HG02981 (cell line): ENCODE measurements at regions not wholly inside any gene's neighbourhood (a gene's known extent, or its start where the extent isn't known, plus 50 kb on each side); places are given as distances from the start of the nearest gene placed in this dataset.
A peak's percentile ranks its signal among the peaks of the same experiment; 100 is the strongest.
"Not testable (repeated sequence)": the region's sequence is repeated elsewhere in the genome, so short reads cannot be mapped to it uniquely, and the experiment has no call there.

Experiments used
- ATAC-seq: cut with Tn5 transposase; IDR thresholded peaks from one replicate; pipeline ENCODE4 v1.9.1; 2021; ENCODE audit warnings: mild to moderate bottlenecking, moderate library complexity; ENCODE audit not compliant: unreplicated experiment

DNA sequence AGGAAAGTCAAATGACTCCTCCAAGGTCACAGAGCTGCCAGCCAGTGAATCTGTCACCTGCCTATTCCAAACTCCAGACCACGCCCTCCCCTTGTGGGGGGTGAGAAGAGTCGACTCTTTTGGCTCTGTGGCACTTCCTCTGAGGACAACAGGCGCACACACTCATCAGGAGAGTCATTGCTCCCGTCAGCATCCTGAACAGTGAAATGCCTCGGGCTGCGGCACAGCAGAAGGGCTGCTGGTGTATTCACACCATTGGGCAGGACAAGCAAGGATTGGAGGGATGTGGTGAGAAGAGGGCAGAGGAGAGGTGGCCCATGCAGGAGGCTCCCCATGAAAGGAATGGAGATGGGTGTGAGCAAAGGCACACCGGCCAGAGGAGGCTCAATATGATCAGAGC, 239.0 kb downstream of the TOMM20 start:
- no peak for ATAC-seq

DNA sequence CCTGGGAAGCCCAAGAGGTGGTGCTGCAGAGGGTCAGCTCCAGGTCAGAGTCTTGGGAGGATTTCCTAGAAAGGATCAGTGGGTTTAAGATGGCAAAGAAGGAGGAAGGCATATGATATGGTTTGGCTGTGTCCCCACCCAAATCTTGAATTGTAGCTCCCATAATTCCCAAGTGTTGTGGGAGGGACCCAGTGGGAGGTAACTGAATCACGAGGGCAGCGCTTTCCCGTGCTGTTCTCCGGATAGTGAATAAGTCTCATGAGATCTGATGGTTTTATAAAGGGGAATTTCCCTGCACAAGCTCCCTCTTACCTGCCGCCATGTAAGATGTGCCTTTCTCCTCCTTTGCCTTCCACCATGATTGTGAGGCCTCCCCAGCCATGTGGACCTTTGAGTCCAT, 240.4 kb downstream of the TOMM20 start:
- not testable (repeated sequence) for ATAC-seq

DNA sequence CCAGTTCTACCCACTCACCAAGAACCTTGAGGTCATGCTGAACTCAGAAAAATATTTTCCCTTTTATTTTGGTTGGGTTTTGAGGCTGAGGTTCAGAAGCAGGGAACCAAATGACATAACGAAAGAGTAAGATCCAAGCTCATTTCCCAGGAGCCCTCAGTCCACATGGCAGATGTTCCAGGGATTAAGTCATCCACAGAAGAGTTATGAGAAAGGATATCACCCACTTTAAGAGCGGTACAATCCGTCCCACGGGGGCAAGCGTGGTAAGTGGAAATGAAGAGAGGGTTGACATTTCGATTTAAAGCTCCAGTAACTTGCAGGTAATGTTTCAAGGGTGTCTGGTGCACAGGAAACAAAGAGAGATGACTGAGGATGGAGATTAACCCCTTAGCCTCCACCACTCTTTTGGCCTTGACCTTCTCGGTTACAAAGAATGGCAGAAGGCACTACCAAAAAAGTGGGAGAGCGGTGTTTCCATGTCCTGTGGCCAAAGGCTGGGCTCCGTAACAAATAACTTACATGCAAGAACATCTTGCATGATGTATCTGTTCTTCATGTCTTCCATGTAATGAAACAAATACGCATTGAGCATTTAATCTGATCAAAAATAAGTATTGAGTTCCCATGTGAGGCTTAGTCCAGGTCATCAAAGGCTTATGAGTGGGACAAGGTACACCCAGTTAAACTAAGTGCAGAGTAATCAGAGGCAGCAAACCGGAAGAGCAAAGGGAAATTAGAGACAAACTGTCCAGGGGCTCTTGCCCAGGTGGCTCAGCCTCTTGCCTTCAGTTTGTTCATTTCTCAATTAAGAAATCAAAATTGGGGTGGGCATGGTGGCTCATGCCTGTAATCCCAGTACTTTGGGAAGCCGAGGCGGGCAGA, 241.4 kb downstream of the TOMM20 start:
- no peak for ATAC-seq

DNA sequence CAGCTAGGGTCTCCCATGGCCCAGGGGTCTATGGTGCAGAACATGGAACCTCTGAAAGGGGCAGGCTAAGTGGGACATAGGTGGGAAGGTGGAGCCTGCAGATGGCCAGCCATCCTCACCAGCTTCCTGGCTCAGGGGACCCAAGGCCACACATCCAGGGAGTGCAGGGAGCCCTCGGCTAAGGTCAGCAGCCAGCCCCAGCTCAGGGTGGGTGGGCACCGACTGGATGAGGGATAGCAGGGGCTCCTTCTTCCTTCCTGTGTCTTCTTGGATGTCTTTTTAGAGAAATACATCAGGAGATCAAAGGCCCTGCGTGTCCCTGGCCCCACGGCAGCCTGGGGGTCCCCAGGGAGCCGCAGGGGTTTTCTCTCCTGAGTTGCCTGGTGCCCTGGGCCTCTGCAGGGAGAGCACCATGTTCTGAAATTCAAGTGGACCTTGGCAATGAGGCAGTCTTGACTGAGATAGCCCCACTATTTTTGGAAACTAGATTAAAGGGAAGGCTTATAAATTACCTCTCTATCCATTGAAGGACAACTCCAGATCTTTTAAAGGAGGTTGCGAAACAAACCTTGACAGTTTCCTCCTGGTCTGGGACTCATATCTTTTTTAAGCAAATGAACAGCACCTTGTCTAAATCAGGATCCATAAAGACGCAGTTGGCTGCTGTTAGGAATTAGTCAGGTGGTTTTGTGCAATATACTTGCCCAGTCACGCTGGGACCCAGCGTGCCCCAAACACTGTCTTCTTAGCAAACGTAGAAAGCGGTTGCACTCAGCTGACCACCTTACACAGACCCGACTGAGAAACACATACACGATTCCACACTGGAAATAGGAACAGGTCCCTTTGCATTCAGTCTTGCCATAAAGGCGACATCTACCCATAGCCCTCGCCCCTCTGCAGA, 242.3 kb downstream of the TOMM20 start:
- ATAC-seq = no peak

DNA sequence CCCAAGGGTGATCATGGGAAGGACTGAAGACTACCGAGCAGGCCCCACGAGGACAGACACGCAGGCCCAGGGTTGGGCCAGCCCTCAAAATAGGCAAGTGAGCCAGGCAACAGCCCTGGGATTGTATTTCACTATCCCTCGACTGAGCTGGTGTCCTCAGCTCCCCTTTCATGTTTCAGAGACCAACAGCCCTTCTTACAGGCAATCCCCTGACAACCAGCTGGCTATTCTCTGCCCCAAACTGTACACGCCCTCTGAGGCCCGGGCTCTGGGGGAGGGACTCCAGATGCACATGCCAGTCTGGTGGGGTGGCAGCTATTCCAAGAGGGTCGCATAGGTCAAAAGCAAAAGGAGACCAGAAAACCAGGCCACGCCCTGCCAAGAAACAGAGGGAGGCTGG, 243.0 kb downstream of the TOMM20 start:
- no peak for ATAC-seq

DNA sequence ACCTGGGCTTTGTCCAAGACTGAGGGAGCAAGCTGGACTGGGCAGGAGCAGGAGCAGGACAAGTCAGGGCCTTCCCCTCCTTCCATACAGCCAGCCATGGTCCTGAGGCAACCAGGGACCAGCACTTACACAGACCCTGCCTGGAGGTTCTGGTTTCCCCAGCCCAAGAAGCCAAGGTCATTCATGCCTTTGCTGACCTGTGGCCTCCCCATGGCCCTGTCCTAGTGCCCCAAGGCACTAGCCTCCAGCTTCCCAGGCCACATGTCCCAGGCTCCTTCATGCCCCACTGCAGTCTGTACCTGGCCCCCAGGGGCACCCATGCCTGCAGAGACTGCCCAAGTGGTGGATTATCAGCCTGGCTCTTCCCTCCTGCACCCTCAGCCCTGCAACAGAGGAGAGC, 243.9 kb downstream of the TOMM20 start:
- no peak for ATAC-seq

DNA sequence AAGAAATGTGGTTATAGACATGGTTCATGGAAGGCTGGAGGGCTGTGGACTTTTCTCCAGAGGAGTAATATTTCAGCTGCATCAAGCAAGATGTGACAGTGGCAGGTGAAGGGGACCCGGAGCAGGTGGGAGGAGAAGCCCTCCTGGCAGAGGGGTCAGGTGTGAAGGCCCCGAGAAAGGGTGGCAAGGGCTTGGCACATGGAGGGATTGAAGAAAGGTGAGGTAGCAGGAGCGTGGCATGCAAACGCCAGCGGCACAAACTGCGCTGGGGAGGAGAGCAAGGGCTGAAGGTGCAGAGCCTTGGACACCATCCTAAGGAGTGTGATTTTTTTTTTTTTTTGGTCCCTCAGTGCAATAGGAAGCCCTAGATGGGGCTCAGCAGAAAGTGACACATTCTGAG, 244.6 kb downstream of the TOMM20 start:
- ATAC-seq = no peak

DNA sequence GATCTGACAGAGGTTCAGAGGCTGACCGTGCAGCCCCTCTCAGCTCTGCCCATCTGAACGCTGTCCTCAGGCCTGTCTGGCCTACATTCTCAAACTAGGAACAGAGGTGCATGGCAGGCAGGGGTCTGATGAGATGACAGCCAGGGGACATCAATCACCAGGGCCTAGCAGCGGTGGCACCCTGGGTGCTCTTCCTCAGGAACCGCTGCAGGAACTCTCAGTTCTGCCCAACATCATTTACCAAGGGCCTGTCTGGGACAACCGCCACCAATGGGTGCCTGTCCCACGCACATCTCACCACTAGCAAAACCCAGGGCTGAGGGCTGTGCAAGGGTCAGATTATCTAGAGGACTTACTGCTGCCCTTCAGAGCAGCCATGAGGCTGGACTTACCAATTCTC, 245.7 kb downstream of the TOMM20 start:
- ATAC-seq = no peak

DNA sequence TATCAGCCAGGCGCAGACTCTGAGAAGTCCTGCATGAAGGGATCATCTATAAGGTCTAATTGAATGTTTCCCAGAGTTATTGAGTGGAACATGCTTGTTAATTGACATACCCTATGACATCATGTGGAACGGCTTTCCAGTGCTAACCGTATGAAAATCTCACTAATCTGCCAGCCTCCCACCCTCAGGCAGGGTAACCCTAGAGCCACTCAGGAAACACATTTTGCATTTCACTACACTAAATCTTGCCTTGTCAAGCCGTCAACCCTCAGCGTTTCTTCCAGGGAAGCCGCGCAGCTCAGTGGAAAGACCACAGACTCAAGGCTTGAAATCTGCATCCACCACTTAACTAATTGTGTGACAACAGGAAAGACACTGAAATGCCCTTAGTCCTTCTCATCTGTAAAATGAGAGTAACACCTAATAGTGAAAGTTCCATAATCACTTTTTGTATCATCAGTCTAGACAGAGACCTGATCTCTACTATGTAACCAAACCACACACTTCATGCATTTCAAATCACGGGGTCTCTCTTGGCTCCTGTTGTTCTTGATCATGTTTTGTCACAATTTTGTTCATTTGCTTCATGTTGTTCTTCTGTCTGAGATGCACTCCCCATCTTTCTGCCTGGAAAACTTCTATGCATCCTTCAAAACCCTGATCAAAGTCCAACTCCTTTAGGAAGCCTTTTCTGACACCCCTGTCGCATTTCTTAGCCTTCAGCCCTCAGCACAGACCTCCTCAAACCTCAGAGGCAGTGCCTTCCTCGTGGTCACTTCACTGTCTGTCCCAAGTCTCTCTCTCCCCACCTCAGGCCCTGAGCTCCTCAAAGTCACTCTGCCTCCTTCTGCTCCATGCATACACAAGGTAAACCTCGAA, 246.5 kb downstream of the TOMM20 start:
- peak; percentile 92 for ATAC-seq

DNA sequence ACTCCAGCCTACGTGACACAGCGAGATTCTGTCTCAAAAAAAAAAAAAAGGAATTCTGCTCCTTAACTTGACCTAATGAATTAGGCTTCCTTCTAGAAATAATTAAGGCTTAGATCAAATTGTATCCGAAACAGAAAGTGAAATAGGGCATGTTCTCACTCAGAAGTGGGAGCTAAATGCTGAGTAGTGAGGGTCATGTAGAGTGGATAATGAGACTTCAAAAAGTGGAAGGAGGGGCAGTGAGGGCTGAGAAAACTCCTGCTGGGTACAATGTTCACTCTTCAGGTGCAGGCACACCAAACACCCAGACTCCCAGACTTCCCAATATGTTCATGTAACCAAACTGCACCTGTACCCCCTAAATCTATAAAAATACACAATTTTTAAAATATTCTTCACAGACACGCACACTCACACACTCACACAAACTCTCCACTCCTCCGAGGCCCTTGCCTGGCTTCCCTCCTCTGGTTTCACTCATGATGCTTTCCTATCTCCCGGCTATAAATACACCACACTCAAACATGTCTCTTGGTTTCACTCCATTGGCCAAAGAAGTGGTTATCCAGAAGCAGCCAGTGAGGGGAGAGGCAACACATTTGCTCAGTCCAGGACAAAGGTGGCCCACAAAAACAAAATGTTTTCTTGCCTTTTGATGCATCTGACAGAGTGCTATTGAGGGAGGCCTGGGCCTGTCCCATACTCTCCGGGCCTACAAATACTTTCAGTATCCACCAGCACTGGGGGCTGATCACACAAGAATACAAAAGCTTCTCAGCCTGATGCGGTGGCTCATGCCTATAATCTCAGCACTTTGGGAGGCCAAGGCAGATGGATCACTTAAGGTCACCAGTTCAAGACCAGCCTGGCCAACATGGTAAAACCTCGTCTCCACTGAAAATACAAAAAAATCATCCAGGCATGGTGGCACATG, 249.2 kb downstream of the TOMM20 start:
- no peak for ATAC-seq

DNA sequence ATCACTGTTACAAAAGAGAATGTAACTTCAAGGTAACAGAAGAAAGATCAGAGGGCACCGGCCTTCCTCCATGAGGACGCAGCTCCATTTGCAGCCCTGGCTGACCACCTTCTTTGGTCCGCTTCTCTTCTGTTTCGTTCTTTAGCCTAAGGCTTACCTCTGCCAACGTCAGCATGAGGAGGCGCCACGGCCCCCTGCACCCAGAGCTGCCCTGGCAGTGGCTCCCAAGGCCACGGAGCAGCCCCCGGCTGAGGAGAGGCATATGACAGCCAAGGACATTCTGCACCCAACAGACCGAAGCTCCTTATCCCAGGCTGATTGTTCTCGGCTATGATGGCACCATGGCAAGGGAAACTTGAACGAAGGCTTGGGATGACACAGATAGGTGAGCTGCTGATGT, 250.3 kb downstream of the TOMM20 start:
- ATAC-seq = no peak

DNA sequence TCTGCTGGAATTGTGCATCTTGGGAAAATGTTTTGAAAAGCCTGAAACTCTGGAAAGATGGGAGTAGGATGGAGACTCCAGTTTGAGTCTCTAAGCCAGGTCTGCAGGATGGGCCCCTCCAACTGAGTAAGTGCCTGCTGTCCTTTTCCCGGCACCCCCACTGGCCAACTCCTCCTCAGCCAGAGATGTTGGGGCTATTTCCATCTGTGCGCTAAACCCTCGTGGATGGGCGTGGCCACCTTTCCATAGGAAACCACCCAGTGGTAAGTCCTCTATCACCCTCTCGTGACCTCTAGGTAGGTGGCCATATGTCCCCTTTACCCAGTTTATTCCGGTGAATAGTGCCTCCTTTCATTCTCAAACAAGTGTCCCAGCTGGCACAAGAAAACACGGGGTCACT, 250.9 kb downstream of the TOMM20 start:
- ATAC-seq = no peak

DNA sequence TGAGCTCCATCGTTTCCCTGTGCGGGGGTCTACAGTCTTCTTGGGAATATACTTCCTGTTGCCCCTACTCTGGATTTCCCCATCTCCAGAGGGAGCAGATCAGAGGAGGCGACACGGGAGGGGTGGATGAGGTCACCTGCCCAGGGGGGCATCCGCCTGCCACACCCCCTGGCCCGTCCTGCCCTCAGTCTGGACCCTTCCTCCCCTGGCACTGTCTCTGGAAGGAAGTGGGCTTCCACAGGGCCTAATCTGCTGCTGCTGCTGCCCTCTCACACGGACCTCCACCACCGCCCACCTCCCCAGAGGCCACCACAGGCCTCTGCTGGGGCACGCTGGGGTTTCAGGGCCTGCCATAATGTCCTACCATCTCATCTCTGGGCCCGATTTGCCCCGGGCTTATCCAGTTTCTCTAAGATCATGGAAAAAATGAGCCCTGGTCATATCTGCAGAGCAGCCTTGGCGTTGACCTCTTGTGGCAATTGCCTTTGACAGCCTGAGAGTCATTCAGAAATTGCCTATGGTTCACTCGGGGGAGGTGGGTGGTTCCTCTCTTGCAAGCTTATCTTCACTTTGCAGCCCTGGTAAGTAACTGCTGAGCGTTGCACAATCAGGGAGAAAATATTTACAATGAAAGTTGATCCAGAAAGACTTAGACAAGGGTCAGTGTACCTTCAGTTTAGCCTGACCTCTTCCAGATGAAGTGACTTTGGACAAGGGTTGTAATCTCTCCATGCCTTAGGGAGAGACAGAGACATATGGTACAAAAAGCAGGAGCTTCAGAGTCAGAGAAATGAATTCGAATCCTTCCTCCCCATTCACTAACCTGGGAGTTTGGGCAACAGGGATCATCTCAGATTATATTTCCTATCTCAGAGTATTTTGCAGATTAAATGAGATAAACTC, 252.4 kb downstream of the TOMM20 start:
- no peak for ATAC-seq

DNA sequence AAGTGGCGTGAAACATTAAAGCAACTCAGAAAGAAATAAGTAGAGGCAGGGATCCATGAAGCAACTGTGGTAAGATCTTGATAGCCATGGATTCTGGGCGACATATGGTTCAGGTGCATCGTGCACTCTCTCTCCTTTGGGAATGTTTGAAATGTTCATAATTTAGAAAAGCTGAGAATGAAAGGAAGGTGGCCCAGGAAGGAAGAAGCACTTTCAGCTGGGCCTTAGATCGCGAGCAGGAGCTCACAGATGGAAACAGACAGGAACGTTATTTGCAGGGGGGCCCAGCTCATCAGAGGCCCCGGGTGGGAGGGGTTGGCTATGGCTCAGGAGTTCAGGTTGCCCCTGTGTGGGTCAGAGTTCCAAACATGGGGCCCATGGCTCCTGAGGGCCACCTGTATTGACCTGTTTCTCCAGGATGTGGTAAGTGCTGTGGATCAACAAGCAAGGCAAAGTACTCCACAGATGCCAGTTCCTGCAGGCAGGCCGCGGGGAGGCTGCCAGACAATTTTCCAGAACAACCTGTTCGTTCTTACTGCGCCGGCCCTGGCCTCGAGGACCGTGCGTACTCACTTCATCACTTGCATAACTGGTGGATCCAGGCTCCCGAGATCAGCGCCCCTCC, 253.2 kb downstream of the TOMM20 start:
- ATAC-seq = no peak

DNA sequence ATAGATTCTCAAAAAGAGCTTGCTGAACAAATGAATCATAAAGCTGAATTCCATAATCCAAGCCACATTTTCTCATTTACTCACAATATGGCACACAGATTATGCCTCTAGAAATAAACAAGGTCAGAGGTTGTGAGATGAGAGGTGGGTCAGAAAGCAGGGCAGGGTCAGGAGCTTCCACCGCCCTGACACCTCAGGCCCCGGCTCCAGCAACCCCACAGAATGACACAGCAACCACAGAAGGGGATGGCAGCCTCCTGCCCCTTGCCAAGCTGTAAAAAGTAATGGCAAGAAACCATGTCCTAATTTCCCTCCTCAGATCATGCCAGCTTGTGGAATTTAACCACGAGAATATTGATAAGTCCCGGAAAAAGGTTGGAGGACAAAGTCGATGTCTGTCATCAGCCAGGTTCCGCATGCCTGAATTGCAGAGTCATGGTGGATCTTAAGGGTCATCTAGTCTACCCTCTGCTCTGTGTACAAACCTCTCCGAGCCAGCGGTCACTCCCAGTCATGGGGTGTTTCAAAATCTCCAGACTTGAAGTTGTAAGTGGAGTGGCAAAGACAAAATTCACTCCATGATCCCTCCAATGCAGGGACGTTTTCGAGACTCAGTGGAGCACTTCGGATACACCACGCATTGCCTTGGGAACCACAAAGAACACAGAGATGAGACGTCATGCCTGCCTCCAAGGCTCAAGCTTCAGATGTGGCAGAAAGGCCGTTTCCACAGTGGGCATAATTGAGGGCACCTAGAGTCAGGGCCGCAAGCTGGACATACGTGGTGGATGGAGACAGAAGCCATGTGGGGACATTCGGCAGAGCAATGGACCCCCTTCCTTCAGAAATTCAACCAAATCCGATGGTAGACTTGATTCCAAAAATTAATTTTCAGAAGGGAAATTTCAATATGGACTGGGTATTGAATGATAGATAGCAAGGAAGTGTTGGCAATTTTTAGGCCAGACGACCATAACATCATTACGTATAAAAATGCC, 254.0 kb downstream of the TOMM20 start:
- ATAC-seq = no peak

DNA sequence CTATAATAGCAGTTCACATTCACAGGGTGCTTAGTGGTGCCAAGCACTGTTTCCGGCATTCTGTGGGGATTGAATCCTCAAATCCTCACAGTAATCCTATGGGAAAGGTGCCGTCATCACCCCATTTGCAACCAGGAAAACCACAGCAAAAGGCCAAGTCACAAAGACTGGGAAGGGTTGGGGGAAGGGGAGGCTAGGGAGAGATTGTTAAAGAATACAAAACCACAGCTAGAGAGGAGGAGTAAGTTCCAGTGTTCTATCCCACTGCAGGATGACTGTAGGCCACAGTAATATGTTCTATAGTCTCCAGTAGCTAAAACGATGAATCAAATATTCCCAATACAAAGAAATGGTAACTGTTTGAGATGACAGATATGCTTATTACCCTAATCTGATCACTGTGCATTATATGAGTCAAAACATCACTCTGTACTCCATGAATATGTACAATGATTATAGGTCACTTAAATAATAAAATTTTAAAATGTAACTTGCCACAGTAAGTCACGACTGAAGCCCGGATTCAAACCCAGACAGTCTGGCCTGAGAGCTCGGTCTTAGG, 256.8 kb downstream of the TOMM20 start:
- no peak for ATAC-seq
